NT2/D1 (cell line): ENCODE measurements at regions not wholly inside any gene's neighbourhood (a gene's known extent, or its start where the extent isn't known, plus 50 kb on each side); places are given as distances from the start of the nearest gene placed in this dataset.

Experiments
- SUZ12 ChIP-seq: IDR thresholded peaks from 2 replicates; pipeline ENCODE4 v1.6.1; 2011; ENCODE audit not compliant: insufficient read length, insufficient read depth; ENCODE audit errors: extremely low read depth
- YY1 ChIP-seq: IDR thresholded peaks from 2 replicates; pipeline ENCODE4 v1.6.1; 2011; ENCODE audit not compliant: insufficient read length, insufficient read depth

- TF ChIP-seq YY1, result no peak
- no peak for TF ChIP-seq SUZ12
Observed at GRCh38 chr22:47839595-47840227, 1077.3 kb downstream of the TBC1D22A start.
